ENCODE measurements at regions not wholly inside any gene's neighbourhood (a gene's known extent, or its start where the extent isn't known, plus 50 kb on each side); places are given as distances from the start of the nearest gene placed in this dataset.

DNA sequence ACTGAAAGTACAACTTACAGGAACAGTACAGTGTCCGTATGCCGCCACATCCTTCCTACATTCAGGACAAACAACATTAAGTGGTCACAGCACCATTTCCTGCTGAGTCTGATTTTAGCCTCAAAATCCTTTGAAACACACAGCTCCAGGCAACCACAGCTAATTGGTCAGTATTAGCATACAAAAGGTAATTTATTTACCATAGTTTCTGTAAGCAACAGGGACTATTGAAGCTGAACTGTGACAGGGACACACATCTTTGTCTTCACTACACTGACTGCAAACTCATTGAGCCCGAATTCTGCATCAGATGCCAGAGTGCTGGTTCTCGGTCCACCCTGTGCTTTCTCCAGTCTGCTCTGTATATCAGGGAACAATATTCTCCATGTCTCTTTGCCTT, 151.8 kb downstream of the ST6GAL2 start:
- Histone ChIP-seq H3K4me1 (ENCODE audit: control insufficient read depth in 4 of 4, insufficient read depth in 4 of 4, low read length in 3 of 4) (no peaks in the 10 kb centered on the region), H3K9ac (ENCODE audit: low read depth in 1 of 2, low read length in 2 of 2) (no peak overlapping the region), H3K27me3 (ENCODE audit: control insufficient read depth in 4 of 4, insufficient read depth in 4 of 4, low read length in 3 of 4) (peaks cover 0 to under 1% (median 0%) of the 10 kb centered on the region in 4 donors), H3K4me3 (ENCODE audit: low read depth in 1 of 3, low read length in 3 of 3) (no peak overlapping the region), H3K27ac (ENCODE audit: low read depth in 1 of 2, low read length in 2 of 2) (no peak overlapping the region), H3K9me3 (ENCODE audit: control insufficient read depth in 4 of 4, low read length in 3 of 4) (peaks cover 0 to 3% (median 0%) of the 10 kb centered on the region in 4 donors), H3K36me3 (ENCODE audit: control insufficient read depth in 4 of 4, insufficient read depth in 3 of 4, low read depth in 1 of 4, low read length in 3 of 4) (no peaks in the 10 kb centered on the region)
- DNase-seq (ENCODE audit: low spot score): no peak
- 63% methylated on average over 4 of the region's 4 CpGs for WGBS
- TF ChIP-seq HNF4G (IDR thresholded peaks at IDR 0.05) (no peak), JUND (IDR thresholded peaks at IDR 0.05) (no peak), EGR1 (IDR thresholded peaks at IDR 0.05; ENCODE audit: low read depth in 2 of 2) (no peak), TAF1 (conservative IDR thresholded peaks at IDR 0.05) (no peak), NR2F2 (IDR thresholded peaks at IDR 0.05) (no peak), RXRA (IDR thresholded peaks at IDR 0.05) (no peak), HNF4A (conservative IDR thresholded peaks at IDR 0.05) (no peak), GABPA (IDR thresholded peaks at IDR 0.05 in 1 of 2, conservative IDR thresholded peaks at IDR 0.05 in 1 of 2) (no peak), FOXA1 (IDR thresholded peaks at IDR 0.05) (no peak), SP1 (IDR thresholded peaks at IDR 0.05) (no peak), YY1 (IDR thresholded peaks at IDR 0.05) (no peak), FOXA2 (IDR thresholded peaks at IDR 0.05) (no peak), RAD21 (IDR thresholded peaks at IDR 0.05) (no peak)
- TF ChIP-seq, protein P1, sequence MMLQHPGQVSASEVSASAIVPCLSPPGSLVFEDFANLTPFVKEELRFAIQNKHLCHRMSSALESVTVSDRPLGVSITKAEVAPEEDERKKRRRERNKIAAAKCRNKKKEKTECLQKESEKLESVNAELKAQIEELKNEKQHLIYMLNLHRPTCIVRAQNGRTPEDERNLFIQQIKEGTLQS (IDR thresholded peaks at IDR 0.05): no peak
- TF ChIP-seq, protein P2, sequence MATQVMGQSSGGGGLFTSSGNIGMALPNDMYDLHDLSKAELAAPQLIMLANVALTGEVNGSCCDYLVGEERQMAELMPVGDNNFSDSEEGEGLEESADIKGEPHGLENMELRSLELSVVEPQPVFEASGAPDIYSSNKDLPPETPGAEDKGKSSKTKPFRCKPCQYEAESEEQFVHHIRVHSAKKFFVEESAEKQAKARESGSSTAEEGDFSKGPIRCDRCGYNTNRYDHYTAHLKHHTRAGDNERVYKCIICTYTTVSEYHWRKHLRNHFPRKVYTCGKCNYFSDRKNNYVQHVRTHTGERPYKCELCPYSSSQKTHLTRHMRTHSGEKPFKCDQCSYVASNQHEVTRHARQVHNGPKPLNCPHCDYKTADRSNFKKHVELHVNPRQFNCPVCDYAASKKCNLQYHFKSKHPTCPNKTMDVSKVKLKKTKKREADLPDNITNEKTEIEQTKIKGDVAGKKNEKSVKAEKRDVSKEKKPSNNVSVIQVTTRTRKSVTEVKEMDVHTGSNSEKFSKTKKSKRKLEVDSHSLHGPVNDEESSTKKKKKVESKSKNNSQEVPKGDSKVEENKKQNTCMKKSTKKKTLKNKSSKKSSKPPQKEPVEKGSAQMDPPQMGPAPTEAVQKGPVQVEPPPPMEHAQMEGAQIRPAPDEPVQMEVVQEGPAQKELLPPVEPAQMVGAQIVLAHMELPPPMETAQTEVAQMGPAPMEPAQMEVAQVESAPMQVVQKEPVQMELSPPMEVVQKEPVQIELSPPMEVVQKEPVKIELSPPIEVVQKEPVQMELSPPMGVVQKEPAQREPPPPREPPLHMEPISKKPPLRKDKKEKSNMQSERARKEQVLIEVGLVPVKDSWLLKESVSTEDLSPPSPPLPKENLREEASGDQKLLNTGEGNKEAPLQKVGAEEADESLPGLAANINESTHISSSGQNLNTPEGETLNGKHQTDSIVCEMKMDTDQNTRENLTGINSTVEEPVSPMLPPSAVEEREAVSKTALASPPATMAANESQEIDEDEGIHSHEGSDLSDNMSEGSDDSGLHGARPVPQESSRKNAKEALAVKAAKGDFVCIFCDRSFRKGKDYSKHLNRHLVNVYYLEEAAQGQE (IDR thresholded peaks at IDR 0.05): no peak
- TF ChIP-seq, protein P3, sequence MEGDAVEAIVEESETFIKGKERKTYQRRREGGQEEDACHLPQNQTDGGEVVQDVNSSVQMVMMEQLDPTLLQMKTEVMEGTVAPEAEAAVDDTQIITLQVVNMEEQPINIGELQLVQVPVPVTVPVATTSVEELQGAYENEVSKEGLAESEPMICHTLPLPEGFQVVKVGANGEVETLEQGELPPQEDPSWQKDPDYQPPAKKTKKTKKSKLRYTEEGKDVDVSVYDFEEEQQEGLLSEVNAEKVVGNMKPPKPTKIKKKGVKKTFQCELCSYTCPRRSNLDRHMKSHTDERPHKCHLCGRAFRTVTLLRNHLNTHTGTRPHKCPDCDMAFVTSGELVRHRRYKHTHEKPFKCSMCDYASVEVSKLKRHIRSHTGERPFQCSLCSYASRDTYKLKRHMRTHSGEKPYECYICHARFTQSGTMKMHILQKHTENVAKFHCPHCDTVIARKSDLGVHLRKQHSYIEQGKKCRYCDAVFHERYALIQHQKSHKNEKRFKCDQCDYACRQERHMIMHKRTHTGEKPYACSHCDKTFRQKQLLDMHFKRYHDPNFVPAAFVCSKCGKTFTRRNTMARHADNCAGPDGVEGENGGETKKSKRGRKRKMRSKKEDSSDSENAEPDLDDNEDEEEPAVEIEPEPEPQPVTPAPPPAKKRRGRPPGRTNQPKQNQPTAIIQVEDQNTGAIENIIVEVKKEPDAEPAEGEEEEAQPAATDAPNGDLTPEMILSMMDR (IDR thresholded peaks at IDR 0.05; ENCODE audit: low read depth, low read length, missing input control): no peak
- TF ChIP-seq, protein P4, sequence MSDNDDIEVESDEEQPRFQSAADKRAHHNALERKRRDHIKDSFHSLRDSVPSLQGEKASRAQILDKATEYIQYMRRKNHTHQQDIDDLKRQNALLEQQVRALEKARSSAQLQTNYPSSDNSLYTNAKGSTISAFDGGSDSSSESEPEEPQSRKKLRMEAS (IDR thresholded peaks at IDR 0.05): no peak
- TF ChIP-seq, protein P5, sequence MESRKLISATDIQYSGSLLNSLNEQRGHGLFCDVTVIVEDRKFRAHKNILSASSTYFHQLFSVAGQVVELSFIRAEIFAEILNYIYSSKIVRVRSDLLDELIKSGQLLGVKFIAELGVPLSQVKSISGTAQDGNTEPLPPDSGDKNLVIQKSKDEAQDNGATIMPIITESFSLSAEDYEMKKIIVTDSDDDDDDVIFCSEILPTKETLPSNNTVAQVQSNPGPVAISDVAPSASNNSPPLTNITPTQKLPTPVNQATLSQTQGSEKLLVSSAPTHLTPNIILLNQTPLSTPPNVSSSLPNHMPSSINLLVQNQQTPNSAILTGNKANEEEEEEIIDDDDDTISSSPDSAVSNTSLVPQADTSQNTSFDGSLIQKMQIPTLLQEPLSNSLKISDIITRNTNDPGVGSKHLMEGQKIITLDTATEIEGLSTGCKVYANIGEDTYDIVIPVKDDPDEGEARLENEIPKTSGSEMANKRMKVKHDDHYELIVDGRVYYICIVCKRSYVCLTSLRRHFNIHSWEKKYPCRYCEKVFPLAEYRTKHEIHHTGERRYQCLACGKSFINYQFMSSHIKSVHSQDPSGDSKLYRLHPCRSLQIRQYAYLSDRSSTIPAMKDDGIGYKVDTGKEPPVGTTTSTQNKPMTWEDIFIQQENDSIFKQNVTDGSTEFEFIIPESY (IDR thresholded peaks at IDR 0.05): no peak

Data from liver (tissue), 8 donors.